H7 (cell line): ENCODE measurements at regions not wholly inside any gene's neighbourhood (a gene's known extent, or its start where the extent isn't known, plus 50 kb on each side); places are given as distances from the start of the nearest gene placed in this dataset.
"Not testable (repeated sequence)": the region's sequence is repeated elsewhere in the genome, so short reads cannot be mapped to it uniquely, and the experiment has no call there.

ENCODE experiments used
- DNase-seq: peaks from one replicate; pipeline ENCODE4 v3.0.0; 2012
- H3K27me3 ChIP-seq: 2 replicates; pipeline ENCODE4 v1.6.0; 2011; ENCODE audit warnings: mild to moderate bottlenecking, low read length; ENCODE audit not compliant: control insufficient read depth, insufficient read depth
- H3K36me3 ChIP-seq: replicated peaks from 2 replicates; pipeline ENCODE4 v1.5.1; 2011; ENCODE audit warnings: low read length; ENCODE audit not compliant: control insufficient read depth, insufficient read depth
- H3K4me3 ChIP-seq: 2 replicates; pipeline ENCODE4 v1.5.1; 2011; ENCODE audit warnings: low read depth, mild to moderate bottlenecking, control low read depth, low read length, moderate library complexity; ENCODE audit not compliant: insufficient read depth

- Histone ChIP-seq H3K36me3 (no peaks in the 10 kb centered on the region), H3K27me3 (no peaks in the 10 kb centered on the region), H3K4me3 (no peak overlapping the region)
- no peak for DNase-seq
Observed at GRCh38 chr3:18586076-18586475, 160.9 kb upstream of the SATB1 start.

GRCh38 chr3:18585004-18585968 is 160.1 kb upstream of the SATB1 start:
- H3K36me3 ChIP-seq, result no peaks in the 10 kb centered on the region
- H3K4me3 ChIP-seq, result no peak overlapping the region
- no peaks in the 10 kb centered on the region for H3K27me3 ChIP-seq
- DNase-seq, result no peak

DNA sequence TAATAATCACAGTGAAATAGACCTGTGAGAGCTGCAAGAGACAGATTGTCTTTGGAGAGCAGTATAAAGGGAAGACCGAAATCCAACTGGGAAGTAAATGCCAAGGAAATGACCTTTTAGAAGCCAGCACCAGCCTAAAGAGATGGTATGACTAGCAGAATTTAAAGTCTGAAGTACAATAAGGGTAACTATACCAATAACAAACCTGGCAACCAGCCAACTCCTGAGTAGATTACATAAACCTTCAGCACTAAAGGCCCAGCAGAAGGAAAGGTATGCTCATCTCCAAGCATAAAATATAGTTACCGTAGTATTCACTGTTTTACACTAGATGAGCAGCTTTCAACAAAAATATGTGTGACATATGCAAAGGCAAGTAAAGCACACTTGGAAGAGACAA is 155.1 kb upstream of the SATB1 start:
- Histone ChIP-seq H3K36me3 (no peaks in the 10 kb centered on the region), H3K27me3 (no peaks in the 10 kb centered on the region), H3K4me3 (no peak overlapping the region)
- DNase-seq, result no peak

GRCh38 chr3:18579661-18580060 is 154.5 kb upstream of the SATB1 start:
- no peaks in the 10 kb centered on the region for H3K27me3 ChIP-seq
- H3K36me3 ChIP-seq, result no peaks in the 10 kb centered on the region
- H3K4me3 ChIP-seq, result no peak overlapping the region
- DNase-seq, result no peak

DNA sequence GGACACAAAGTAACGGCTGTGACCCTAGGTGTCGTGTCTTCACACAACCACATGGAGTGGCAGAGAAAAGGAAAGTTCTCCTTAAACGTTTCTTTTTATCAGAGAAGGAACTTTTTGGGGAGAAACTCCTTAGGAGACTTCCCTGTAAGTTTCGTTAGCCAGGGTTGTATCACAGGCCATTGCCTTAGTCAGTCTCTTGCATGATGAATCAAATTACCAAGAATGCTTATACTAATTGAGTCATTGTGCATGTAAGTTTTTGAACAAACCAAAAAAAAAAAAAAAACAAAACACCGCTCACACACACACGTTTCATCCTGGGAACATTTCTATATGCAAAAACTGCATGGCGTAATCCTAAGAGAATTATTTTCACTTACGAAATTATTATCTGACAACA is 150.4 kb upstream of the SATB1 start:
- no peak overlapping the region for H3K4me3 ChIP-seq
- H3K27me3 ChIP-seq, result no peaks in the 10 kb centered on the region
- H3K36me3 ChIP-seq, result no peaks in the 10 kb centered on the region
- no peak for DNase-seq

- no peaks in the 10 kb centered on the region for H3K27me3 ChIP-seq
- H3K4me3 ChIP-seq, result no peak overlapping the region
- no peak for DNase-seq
- no peaks in the 10 kb centered on the region for H3K36me3 ChIP-seq
Observed at GRCh38 chr3:18572809-18573208, 147.7 kb upstream of the SATB1 start.

DNA sequence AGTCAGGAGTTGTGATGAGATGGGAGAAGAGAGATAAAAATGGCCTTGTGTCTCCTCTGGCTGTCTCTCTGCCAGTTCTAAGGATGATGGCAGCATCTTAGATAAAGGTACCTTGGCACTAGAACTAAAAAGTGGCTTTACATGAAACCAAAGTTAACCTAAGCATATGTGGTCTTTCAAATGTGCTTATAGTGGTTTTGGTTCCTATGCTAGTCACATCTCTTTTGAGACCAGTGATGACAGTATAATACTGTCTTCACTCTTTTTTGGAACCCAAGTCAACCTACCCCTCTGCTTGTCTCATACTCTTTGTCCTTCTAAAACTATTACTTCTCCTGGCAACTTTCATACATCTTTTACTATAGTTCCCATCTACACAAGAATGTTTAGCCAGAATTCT is 142.2 kb upstream of the SATB1 start:
- no peak for DNase-seq
- Histone ChIP-seq H3K27me3 (no peaks in the 10 kb centered on the region), H3K36me3 (no peaks in the 10 kb centered on the region), H3K4me3 (no peak overlapping the region)

- Histone ChIP-seq H3K27me3 (no peaks in the 10 kb centered on the region), H3K36me3 (no peaks in the 10 kb centered on the region), H3K4me3 (no peak overlapping the region)
- DNase-seq, result no peak
Observed at GRCh38 chr3:18562364-18563154, 137.4 kb upstream of the SATB1 start.

DNA sequence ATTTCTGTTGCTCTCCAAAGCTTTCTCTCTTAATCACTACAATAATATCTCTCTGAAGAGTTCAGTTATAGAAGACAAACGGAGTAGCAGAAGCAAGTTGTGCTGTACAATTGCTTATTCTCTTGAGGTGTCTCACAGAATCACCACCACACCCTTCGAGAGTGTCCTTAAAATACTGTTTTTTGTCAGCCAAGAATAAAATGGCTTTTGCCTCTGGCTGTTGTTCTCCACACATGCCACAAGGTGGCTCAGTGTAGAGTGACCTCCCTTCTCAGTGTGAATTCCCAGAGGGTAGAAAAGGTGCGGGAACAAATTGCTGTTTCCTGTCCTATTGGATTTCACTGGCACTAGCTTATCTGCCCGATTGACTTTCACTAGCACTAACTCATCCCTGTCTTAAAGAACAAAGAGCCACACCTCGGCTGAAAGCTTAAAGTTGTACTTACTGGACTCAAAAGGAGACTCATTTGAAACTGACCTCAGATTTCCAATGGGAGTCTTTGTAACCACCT is 134.2 kb upstream of the SATB1 start:
- no peaks in the 10 kb centered on the region for H3K27me3 ChIP-seq
- peak; percentile 21 for DNase-seq
- no peaks in the 10 kb centered on the region for H3K36me3 ChIP-seq

DNA sequence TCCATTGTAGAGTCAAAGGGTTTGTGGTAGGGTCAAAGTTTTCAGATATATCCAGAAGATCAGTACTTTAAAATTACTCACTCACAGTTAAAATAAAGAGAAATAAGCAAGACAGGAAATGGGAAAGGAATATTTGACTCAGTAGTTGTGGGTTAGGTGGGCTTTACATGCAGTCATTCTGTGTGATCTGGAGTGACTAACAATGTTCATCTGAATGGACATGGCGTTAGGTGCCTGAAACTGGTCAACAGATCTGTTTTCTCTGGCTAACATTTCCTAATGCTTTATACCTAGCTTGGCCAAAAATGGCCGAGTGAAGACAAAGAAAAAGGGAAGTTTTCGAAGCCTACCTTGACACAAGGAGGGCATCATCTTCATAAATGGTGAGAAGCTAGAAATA is 133.4 kb upstream of the SATB1 start:
- no peak overlapping the region for H3K4me3 ChIP-seq
- H3K27me3 ChIP-seq, result no peaks in the 10 kb centered on the region
- no peaks in the 10 kb centered on the region for H3K36me3 ChIP-seq
- no peak for DNase-seq

More for the DNA sequence above, 134.2 kb upstream of the SATB1 start:
- no peak overlapping the region for H3K4me3 ChIP-seq

- Histone ChIP-seq H3K4me3 (no peak overlapping the region), H3K27me3 (no peaks in the 10 kb centered on the region), H3K36me3 (no peaks in the 10 kb centered on the region)
- no peak for DNase-seq
Observed at GRCh38 chr3:18557216-18557615, 132.1 kb upstream of the SATB1 start.

- Histone ChIP-seq H3K27me3 (no peaks in the 10 kb centered on the region), H3K36me3 (no peaks in the 10 kb centered on the region), H3K4me3 (no peak overlapping the region)
- DNase-seq, result no peak
Observed at GRCh38 chr3:18556503-18557135, 131.5 kb upstream of the SATB1 start.

DNA sequence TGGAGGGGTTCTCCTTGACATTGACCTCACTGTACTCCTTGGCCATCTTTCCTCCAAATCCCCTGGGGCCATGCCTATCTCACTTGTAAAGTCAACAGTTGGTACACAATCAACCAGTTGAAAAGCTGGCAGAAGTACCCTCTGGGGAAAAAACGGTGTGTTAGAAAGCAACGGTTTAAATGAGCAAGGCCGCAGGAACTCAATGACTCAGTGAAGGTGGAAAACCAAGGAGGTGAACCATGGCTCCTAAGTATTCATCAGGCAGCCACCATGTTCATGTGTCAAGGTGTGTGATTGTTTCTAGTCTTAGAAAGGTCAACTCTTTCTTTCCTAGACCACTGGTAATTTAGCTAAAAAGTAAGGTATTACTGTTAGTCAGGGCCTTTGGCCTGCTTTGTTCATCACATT is 130.9 kb upstream of the SATB1 start:
- H3K27me3 ChIP-seq, result no peaks in the 10 kb centered on the region
- no peak for DNase-seq
- no peak overlapping the region for H3K4me3 ChIP-seq
- H3K36me3 ChIP-seq, result no peaks in the 10 kb centered on the region

DNA sequence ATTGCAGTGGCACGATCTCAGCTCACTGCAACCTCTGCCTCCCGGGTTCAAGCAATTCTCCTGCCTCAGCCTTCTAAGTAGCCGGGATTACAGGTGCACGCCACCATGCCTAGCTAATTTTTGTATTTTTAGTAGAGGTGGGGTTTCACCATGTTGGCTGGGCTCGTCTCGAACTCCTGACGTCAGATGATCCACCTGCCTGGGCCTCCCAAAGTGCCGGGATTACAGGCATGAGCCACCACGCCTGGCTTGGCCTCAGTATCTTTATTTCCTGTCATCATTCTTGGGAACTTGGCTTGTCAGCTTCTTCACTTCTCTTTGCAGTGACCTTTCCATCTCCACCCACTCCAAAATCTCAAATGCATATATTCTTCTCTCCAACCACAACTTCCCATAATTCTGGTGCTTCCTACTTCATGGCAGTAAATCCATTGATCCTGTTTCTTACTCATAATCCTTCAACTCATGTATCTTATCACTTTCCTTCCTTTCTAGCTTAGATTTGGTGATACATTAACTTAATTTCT is 127.5 kb upstream of the SATB1 start:
- H3K4me3 ChIP-seq, H3K27me3 ChIP-seq, DNase-seq, H3K36me3 ChIP-seq: not testable (repeated sequence)
